Mucosa of descending colon (tissue), 3 donors: ENCODE measurements at regions not wholly inside any gene's neighbourhood (a gene's known extent, or its start where the extent isn't known, plus 50 kb on each side); places are given as distances from the start of the nearest gene placed in this dataset.

Experiments
- ATAC-seq: fragments of 200-7000 bp; cut with Tn5 transposase; one replicate; pipeline ENCODE4 v1.9.1; 2020; ENCODE audit warnings: mild to moderate bottlenecking, moderate library complexity
- DNase-seq, 3 donors: peaks; one replicate each; pipeline ENCODE4 v3.0.0-alpha.2; 2020
- H3K36me3 ChIP-seq: fragments of 200-600 bp; one replicate; pipeline ENCODE4 v1.8.0; 2021; ENCODE audit warnings: low read depth, mild to moderate bottlenecking
- H3K4me1 ChIP-seq: fragments of 200-600 bp; one replicate; pipeline ENCODE4 v1.8.0; 2021; ENCODE audit warnings: low read depth, mild to moderate bottlenecking
- H3K4me3 ChIP-seq: fragments of 200-600 bp; one replicate; pipeline ENCODE4 v1.8.0; 2021; ENCODE audit warnings: mild to moderate bottlenecking
- H3K9me3 ChIP-seq: fragments of 200-600 bp; one replicate; pipeline ENCODE4 v1.8.0; 2021; ENCODE audit warnings: mild to moderate bottlenecking
- intact Hi-C, 2 donors: fragments of 100-400 bp; cut with DNase I in 1 of 2; cut with micrococcal nuclease in 1 of 2; formaldehyde crosslinking; loops; one replicate each; pipeline versions ENCODE4 v1.11.0 to v1.11.1; 2022; cut with DNase I, micrococcal nuclease
- TF ChIP-seq, protein P1 (sequence below): fragments of 200-600 bp; IDR thresholded peaks from one replicate; pipeline ENCODE4 v1.8.0; 2022; ENCODE audit warnings: antibody characterized with exemption, mild to moderate bottlenecking
- donor health status: DM: no; HTN: no; CAD: no; lungs with moderate emphysema.
- donor health status: DM: no; HTN: no; CAD: no.
- donor health status: DM: no; HTN: yes; CAD: no.

- H3K36me3 ChIP-seq, result no peaks in the 10 kb centered on the region
- intact Hi-C loops, result no loop called here
- TF ChIP-seq, protein P1, sequence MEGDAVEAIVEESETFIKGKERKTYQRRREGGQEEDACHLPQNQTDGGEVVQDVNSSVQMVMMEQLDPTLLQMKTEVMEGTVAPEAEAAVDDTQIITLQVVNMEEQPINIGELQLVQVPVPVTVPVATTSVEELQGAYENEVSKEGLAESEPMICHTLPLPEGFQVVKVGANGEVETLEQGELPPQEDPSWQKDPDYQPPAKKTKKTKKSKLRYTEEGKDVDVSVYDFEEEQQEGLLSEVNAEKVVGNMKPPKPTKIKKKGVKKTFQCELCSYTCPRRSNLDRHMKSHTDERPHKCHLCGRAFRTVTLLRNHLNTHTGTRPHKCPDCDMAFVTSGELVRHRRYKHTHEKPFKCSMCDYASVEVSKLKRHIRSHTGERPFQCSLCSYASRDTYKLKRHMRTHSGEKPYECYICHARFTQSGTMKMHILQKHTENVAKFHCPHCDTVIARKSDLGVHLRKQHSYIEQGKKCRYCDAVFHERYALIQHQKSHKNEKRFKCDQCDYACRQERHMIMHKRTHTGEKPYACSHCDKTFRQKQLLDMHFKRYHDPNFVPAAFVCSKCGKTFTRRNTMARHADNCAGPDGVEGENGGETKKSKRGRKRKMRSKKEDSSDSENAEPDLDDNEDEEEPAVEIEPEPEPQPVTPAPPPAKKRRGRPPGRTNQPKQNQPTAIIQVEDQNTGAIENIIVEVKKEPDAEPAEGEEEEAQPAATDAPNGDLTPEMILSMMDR, result no peak
- no peak overlapping the region for H3K4me3 ChIP-seq
- no peak for ATAC-seq
- DNase-seq, result no peak
- H3K9me3 ChIP-seq, result no peaks in the 10 kb centered on the region
- no peaks in the 10 kb centered on the region for H3K4me1 ChIP-seq
Observed at GRCh38 chr9:19938990-19939733, 150.3 kb upstream of the SLC24A2 start.

- Histone ChIP-seq H3K36me3 (no peaks in the 10 kb centered on the region), H3K9me3 (no peaks in the 10 kb centered on the region), H3K4me3 (no peak overlapping the region), H3K4me1 (no peaks in the 10 kb centered on the region)
- intact Hi-C loops, result no loop called here
- DNase-seq (no peak), ATAC-seq (no peak)
- TF ChIP-seq, protein P1, result no peak
Observed at GRCh38 chr9:19937121-19937520, 148.3 kb upstream of the SLC24A2 start.

- ATAC-seq, result no peak
- TF ChIP-seq, protein P1, result no peak
- intact Hi-C loops, result no loop called here
Observed at GRCh38 chr9:19936598-19936997, 147.8 kb upstream of the SLC24A2 start.

DNA sequence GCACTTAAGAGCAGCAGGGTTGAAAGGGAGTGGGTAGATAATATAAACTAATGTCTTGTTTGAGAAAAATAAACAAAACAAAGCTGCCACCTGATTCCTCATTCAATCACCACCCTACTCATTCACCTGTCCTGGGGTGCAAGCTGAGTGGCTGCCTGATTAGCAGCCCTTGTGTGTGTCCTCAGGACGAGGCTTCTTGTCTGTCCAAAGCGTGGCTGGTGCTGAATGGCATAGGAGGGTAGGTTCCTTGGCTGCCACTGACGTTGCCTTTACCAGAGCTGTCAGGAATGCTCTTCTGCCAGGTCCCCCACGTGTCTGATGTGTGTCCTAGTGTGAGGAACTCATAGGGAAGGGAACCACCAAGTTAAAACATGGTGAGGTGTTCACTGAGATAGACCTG lies 146.6 kb upstream of the SLC24A2 start:
- Histone ChIP-seq H3K9me3 (no peaks in the 10 kb centered on the region), H3K4me3 (no peak overlapping the region), H3K36me3 (no peaks in the 10 kb centered on the region), H3K4me1 (no peaks in the 10 kb centered on the region)
- intact Hi-C loops, result no loop called here
- no peak for ATAC-seq
- DNase-seq, result no peak
- TF ChIP-seq, protein P1, result no peak

More at GRCh38 chr9:19936598-19936997, 147.8 kb upstream of the SLC24A2 start:
- H3K9me3 ChIP-seq, result no peaks in the 10 kb centered on the region
- no peaks in the 10 kb centered on the region for H3K36me3 ChIP-seq
- H3K4me1 ChIP-seq, result no peaks in the 10 kb centered on the region
- no peak overlapping the region for H3K4me3 ChIP-seq
- DNase-seq, result no peak

DNA sequence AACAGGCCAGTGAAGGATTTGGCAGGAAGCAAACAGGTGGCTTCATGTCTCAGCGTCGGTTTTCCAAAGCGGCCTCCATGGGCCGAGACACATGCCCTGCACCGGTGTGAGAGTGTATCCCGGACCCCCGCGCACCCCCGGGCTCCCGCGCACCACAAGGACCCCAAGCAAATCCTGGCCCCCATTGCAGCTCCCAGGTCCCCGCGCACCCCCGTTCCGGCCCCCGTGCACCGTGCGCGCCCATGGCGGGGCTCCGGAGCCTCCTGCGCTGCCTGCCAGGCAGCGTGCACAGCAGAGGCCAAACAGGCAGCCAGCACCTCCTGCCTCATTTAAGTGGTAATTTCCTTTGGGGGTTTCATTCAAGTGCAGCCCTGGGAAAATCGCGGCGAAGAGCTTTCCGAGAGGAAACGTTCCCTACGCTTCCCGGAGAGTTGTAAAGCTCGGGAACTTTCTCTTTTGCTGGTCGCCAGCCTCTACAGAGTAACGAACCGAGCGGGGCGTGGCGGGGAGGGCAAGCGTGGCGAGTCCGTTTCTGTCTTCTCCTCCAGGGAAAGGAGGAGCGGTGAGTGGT lies 145.5 kb upstream of the SLC24A2 start:
- no peaks in the 10 kb centered on the region for H3K9me3 ChIP-seq
- no peaks in the 10 kb centered on the region for H3K36me3 ChIP-seq
- intact Hi-C loops, result no loop called here
- H3K4me1 ChIP-seq, result no peaks in the 10 kb centered on the region
- H3K4me3 ChIP-seq, result no peak overlapping the region
- ATAC-seq (peak; percentile 73), DNase-seq (peak; percentile 26 to 44 (median 42))
- TF ChIP-seq, protein P1, result no peak
